ENCODE measurements at regions not wholly inside any gene's neighbourhood (a gene's known extent, or its start where the extent isn't known, plus 50 kb on each side); places are given as distances from the start of the nearest gene placed in this dataset.

GRCh38 chr2:81598453-81598852 lies 1293.9 kb upstream of the LRRTM1 start:
- no peak overlapping the region for H3K27ac Mint-ChIP-seq
- no peak for DNase-seq (ENCODE audit: low spot score in 2 of 2)
- H3K36me3 Mint-ChIP-seq = peaks cover 0 to 6% of the 10 kb centered on the region in 2 donors
- ATAC-seq = no peak
- peaks cover 8 to 12% of the 10 kb centered on the region in 2 donors for H3K9me3 Mint-ChIP-seq

DNA sequence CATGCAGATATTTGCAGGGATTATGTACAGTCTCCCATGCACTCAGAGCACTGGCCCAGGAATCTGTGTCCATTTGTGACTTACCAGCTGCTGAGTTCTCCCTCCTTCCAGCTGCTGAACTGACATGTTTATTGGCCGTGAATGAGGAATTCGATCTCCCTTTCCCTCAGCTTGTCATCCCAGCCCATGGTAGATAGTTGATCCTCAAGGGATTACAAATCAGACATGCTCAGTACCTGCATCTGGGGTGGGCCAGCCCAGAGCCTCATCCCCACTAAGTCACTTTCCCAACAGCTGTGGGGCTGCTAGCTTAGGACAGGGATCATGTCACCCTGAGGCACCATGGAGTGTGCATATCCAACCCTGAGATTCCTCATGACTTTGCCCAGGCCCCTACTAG lies 1284.9 kb upstream of the LRRTM1 start:
- ATAC-seq (no peak), DNase-seq (ENCODE audit: low spot score in 2 of 2) (no peak)
- Mint-ChIP-seq H3K36me3 (no peaks in the 10 kb centered on the region), H3K9me3 (peaks cover 3 to 8% of the 10 kb centered on the region in 2 donors), H3K27ac (no peak overlapping the region)

DNA sequence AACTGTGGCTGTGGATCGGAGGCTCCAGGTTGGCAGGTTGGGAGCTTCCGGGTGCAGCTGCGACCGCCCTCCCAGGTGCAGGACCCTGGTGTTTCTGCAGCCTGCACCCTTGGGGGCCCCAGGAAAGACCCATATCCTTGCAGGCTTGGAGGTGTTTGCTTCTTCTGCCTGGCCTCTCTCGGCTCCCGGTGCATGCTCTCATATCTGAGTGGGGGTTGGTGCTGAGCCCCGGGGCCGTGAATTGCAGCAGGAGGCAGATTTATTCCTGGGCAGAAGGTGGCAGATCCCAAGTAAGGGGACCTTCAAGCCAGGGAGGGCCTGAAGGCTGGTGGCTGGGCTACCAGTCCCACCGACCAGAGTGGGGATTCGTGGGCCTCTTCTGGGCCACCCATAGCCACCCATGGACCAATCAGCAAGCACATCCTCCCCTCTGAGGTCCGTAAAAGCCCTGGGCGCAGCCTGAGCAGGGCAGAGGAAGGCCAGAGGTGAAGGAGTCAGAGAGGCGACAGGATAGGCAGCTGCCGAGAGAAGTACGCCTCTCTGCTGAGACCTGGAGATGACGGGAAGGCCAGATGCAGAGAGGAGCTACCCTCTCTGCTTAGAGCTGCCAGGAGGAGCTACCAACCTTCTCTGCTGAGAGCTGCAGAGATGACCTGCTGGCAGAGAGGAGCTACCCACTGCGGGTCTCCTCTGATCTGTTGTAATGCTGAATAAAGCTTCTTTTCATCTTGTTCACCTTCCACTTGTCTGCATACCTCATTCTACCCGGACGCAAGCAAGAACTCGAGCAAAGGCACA lies 1279.0 kb upstream of the LRRTM1 start:
- DNase-seq (ENCODE audit: low spot score in 2 of 2) (no peak), ATAC-seq (no peak)
- H3K27ac Mint-ChIP-seq = no peak overlapping the region
- peaks cover 0 to 9% of the 10 kb centered on the region in 2 donors for H3K36me3 Mint-ChIP-seq
- H3K9me3 Mint-ChIP-seq = peaks cover 18 to 24% of the 10 kb centered on the region in 2 donors

DNA sequence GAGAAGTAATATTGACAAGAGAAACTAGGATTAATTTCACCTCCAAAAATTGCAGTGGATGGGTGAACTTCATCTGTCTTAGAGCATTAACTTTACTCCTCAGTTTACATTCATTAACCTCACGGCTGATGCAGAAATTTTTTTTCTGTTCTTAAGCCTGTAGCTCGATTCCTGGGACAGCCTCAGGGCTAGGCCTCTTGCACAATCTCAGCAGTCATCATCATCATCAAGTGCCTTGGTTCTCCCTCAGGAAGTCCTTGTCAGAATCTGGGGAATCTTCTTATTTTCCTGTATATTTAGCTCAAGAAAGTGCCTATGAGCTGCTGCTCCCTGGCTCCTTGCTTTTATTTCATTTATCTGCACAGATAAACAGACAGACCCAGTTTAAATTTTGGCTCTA lies 1272.2 kb upstream of the LRRTM1 start:
- Mint-ChIP-seq H3K9me3 (peaks cover 18 to 24% of the 10 kb centered on the region in 2 donors), H3K36me3 (peaks cover 0 to 2% of the 10 kb centered on the region in 2 donors), H3K27ac (no peak overlapping the region)
- DNase-seq (ENCODE audit: low spot score in 2 of 2) (no peak), ATAC-seq (no peak)

GRCh38 chr2:81551040-81551634 lies 1246.6 kb upstream of the LRRTM1 start:
- DNase-seq (ENCODE audit: low spot score in 2 of 2) (no peak), ATAC-seq (no peak)
- no peak overlapping the region for H3K27ac Mint-ChIP-seq
- H3K36me3 Mint-ChIP-seq = peaks cover 0 to 7% of the 10 kb centered on the region in 2 donors
- peaks cover 12 to 16% of the 10 kb centered on the region in 2 donors for H3K9me3 Mint-ChIP-seq

- ATAC-seq (no peak), DNase-seq (ENCODE audit: low spot score in 2 of 2) (no peak)
- H3K27ac Mint-ChIP-seq = no peak overlapping the region
- H3K36me3 Mint-ChIP-seq = peaks cover 0 to 7% of the 10 kb centered on the region in 2 donors
- H3K9me3 Mint-ChIP-seq = peaks cover 12 to 16% of the 10 kb centered on the region in 2 donors
Observed at GRCh38 chr2:81550277-81550676, 1245.7 kb upstream of the LRRTM1 start.

GRCh38 chr2:81549646-81550045 lies 1245.1 kb upstream of the LRRTM1 start:
- peaks cover 0 to 7% of the 10 kb centered on the region in 2 donors for H3K36me3 Mint-ChIP-seq
- no peak overlapping the region for H3K27ac Mint-ChIP-seq
- peaks cover 12 to 16% of the 10 kb centered on the region in 2 donors for H3K9me3 Mint-ChIP-seq
- DNase-seq (ENCODE audit: low spot score in 2 of 2) = no peak
- ATAC-seq = no peak

DNA sequence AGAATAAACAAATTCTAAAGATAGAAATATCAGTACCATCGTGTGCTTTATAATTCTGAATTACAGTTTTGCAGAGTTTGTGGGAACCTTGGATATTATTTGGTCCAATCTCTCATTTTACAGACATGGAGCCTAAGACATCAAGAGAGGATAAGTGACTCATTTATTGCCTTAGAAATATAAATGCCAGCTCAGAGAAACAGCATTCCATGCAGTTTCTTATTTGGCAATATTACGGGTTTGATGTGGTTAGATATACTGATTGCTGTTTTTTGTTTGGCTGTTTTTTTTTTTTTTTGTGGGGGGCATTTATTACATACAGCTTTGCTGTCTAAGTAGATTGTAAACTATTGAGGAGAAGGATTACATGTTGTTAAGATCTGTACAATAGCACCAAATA lies 1241.1 kb upstream of the LRRTM1 start:
- Mint-ChIP-seq H3K9me3 (peaks cover 3 to 4% of the 10 kb centered on the region in 2 donors), H3K36me3 (no peaks in the 10 kb centered on the region), H3K27ac (no peak overlapping the region)
- DNase-seq (ENCODE audit: low spot score in 2 of 2) (no peak), ATAC-seq (no peak)

- Mint-ChIP-seq H3K36me3 (no peaks in the 10 kb centered on the region), H3K9me3 (peaks cover 5 to 9% of the 10 kb centered on the region in 2 donors), H3K27ac (no peak overlapping the region)
- ATAC-seq = no peak
- DNase-seq (ENCODE audit: low spot score in 2 of 2) = no peak
Observed at GRCh38 chr2:81542119-81542518, 1237.6 kb upstream of the LRRTM1 start.

- Mint-ChIP-seq H3K27ac (no peak overlapping the region), H3K36me3 (peaks cover 0 to 10% of the 10 kb centered on the region in 2 donors), H3K9me3 (peaks cover 18 to 25% of the 10 kb centered on the region in 2 donors)
- no peak for ATAC-seq
- no peak for DNase-seq (ENCODE audit: low spot score in 2 of 2)
Observed at GRCh38 chr2:81529944-81530343, 1225.4 kb upstream of the LRRTM1 start.

- no peak overlapping the region for H3K27ac Mint-ChIP-seq
- ATAC-seq (no peak), DNase-seq (ENCODE audit: low spot score in 2 of 2) (no peak)
- peaks cover 26 to 35% of the 10 kb centered on the region in 2 donors for H3K9me3 Mint-ChIP-seq
- H3K36me3 Mint-ChIP-seq = peaks cover 0 to 15% of the 10 kb centered on the region in 2 donors
Observed at GRCh38 chr2:81528852-81529480, 1224.4 kb upstream of the LRRTM1 start.

DNA sequence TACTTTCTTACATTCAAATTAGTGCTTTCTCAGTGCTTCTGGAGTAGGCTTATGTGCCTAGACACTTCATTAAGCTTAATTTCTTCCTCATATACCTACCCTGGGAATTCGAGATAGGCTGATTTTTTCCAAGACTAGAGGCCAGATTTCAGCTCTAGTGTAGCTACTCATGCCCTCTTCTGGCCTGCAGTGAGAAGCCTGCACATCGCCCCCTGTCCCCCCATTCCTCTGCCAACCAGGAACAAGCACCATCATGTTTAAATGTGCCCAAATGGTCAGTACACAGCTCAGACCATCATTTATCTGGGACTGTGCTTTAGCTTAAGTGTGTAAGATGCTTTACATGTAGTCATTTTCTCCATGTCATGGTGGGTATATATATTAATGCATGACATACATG lies 1218.8 kb upstream of the LRRTM1 start:
- no peak for DNase-seq (ENCODE audit: low spot score in 2 of 2)
- Mint-ChIP-seq H3K36me3 (peaks cover 0 to 15% of the 10 kb centered on the region in 2 donors), H3K27ac (no peak overlapping the region), H3K9me3 (peaks cover 31 to 36% of the 10 kb centered on the region in 2 donors)
- no peak for ATAC-seq

DNA sequence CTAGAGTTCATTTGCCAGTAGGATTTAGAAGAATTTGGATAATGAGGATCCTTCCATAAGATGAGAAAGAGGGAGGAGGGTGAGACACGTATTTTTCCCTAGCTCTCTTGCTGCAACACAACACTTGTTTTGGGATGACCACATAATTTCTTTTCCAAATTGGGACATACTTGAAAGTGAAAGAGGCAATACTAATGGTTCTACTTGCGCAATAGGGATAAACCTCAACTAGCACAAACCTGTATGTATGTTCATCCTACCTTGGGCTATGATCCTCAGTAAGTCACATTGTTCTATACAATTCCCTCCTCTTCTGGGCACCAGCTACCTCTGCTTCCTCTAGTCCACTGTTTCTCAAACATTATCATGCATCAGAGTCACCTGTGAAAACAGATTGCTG lies 1208.8 kb upstream of the LRRTM1 start:
- ATAC-seq (no peak), DNase-seq (ENCODE audit: low spot score in 2 of 2) (no peak)
- H3K36me3 Mint-ChIP-seq = no peaks in the 10 kb centered on the region

DNA sequence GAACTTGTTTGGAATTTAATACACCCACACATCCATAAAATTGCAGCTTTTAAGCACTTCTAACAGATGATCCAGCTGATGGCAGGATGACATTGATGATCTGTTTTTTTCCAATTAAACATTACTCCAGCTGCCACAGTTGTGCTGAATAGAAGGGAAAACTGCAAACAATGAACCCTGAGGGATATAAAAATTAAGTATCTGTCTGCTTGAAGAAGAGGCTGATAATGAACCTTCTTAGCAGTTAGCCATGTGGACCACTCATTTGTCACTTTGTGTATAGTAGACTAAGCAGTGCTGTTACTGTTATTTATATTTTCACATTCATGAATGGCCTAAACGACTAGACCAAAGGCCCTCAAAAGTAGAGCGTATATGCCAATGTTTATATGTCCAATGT lies 1201.0 kb upstream of the LRRTM1 start:
- Mint-ChIP-seq H3K9me3 (peaks cover 8 to 11% of the 10 kb centered on the region in 2 donors), H3K36me3 (no peaks in the 10 kb centered on the region), H3K27ac (no peak overlapping the region)
- ATAC-seq (no peak), DNase-seq (ENCODE audit: low spot score in 2 of 2) (no peak)

More for the DNA sequence above, 1208.8 kb upstream of the LRRTM1 start:
- H3K9me3 Mint-ChIP-seq = peaks cover 10 to 23% of the 10 kb centered on the region in 2 donors
- H3K27ac Mint-ChIP-seq = no peak overlapping the region

GRCh38 chr2:81495556-81495955 lies 1191.0 kb upstream of the LRRTM1 start:
- Mint-ChIP-seq H3K9me3 (peaks cover 36 to 38% of the 10 kb centered on the region in 2 donors), H3K36me3 (peaks cover 0 to 8% of the 10 kb centered on the region in 2 donors), H3K27ac (no peak overlapping the region)
- ATAC-seq = no peak
- DNase-seq (ENCODE audit: low spot score in 2 of 2) = no peak

GRCh38 chr2:81483254-81483653 lies 1178.7 kb upstream of the LRRTM1 start:
- ATAC-seq (no peak), DNase-seq (ENCODE audit: low spot score in 2 of 2) (no peak)
- H3K9me3 Mint-ChIP-seq = peaks cover 11 to 12% of the 10 kb centered on the region in 2 donors
- no peak overlapping the region for H3K27ac Mint-ChIP-seq
- H3K36me3 Mint-ChIP-seq = no peaks in the 10 kb centered on the region

DNA sequence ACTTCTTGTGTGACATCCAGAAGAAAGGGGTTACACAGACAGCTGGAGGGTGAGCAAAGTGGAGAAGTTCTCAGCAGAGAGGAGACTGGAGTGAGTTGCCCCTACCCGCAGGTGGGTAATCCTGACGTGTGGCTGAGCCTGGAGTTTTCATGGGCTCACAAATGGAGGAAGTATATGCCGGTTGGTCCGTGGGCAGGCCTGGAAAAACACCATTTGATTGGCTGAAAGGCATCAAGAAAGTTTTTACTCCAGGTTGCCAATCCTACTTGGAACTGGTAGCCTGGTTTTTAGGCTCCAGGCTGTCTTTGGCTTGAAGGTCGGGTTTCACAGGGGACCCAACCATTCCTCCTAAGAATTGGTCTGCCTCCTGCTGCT lies 1177.4 kb upstream of the LRRTM1 start:
- Mint-ChIP-seq H3K27ac (no peak overlapping the region), H3K36me3 (no peaks in the 10 kb centered on the region), H3K9me3 (peaks cover 15 to 17% of the 10 kb centered on the region in 2 donors)
- DNase-seq (ENCODE audit: low spot score in 2 of 2) (no peak), ATAC-seq (no peak)

Measured in activated naive CD4-positive, alpha-beta T cell treated with anti-CD3 and anti-CD28 coated beads, Interleukin-2, amount 50 U/mL, for 72 hours (primary cell).